Keratinocyte (primary cell): ENCODE measurements at regions not wholly inside any gene's neighbourhood (a gene's known extent, or its start where the extent isn't known, plus 50 kb on each side); places are given as distances from the start of the nearest gene placed in this dataset.

ENCODE experiments used
- DNase-seq: peaks from one replicate; pipeline ENCODE4 v3.0.0-alpha.2; 2011; ENCODE audit warnings: low read depth, missing footprints, low spot score
- FAIRE-seq: peaks from 2 replicates; lab custom pipeline; 2011; peaks lifted over from hg19 to GRCh38; lab: Jason Lieb, UNC
- H2AFZ ChIP-seq: 2 replicates; pipeline ENCODE4 v1.6.0; 2012; ENCODE audit warnings: low read length, control low read depth, inconsistent platforms; ENCODE audit not compliant: control insufficient read depth
- H3K27ac ChIP-seq: 2 replicates; pipeline ENCODE4 v1.5.1; 2011; ENCODE audit warnings: low read length; ENCODE audit not compliant: control insufficient read depth, insufficient read depth
- H3K27me3 ChIP-seq: 3 replicates; pipeline ENCODE4 v1.6.0; 2011; ENCODE audit warnings: low read length; ENCODE audit not compliant: control insufficient read depth, insufficient read depth; ENCODE audit errors: extremely low read depth
- H3K36me3 ChIP-seq, 2 experiments: 2 replicates in 1 of 2; 3 replicates in 1 of 2; pipeline ENCODE4 v1.5.1; 2011; ENCODE audit warnings: low read length in 2 of 2, mild to moderate bottlenecking in 1 of 2; ENCODE audit not compliant: control insufficient read depth in 2 of 2, insufficient read depth in 2 of 2; ENCODE audit errors: extremely low read depth in 1 of 2
- H3K4me1 ChIP-seq: 3 replicates; pipeline ENCODE4 v1.5.1; 2011; ENCODE audit warnings: low read length; ENCODE audit not compliant: control insufficient read depth, insufficient read depth; ENCODE audit errors: extremely low read depth
- H3K4me2 ChIP-seq: 3 replicates; pipeline ENCODE4 v1.6.0; 2011; ENCODE audit warnings: low read depth, low read length; ENCODE audit not compliant: control insufficient read depth, insufficient read depth; ENCODE audit errors: extremely low read depth
- H3K4me3 ChIP-seq, 3 experiments: fragments of 200-600 bp in 1 of 3; sonication (generic) in 1 of 3; 2 replicates in 2 of 3; 3 replicates in 1 of 3; pipeline ENCODE4 v1.5.1; 2011 to 2016; ENCODE audit warnings: low read length in 3 of 3, mild to moderate bottlenecking in 3 of 3, control low read depth in 2 of 3, inconsistent platforms in 1 of 3, low read depth in 1 of 3, mixed read lengths in 1 of 3, mixed run types in 1 of 3, moderate library complexity in 1 of 3; ENCODE audit not compliant: control insufficient read depth in 2 of 3, insufficient read depth in 2 of 3; ENCODE audit errors: extremely low read depth in 1 of 3
- H3K79me2 ChIP-seq: 2 replicates; pipeline ENCODE4 v1.6.0; 2012; ENCODE audit warnings: low read length; ENCODE audit not compliant: control insufficient read depth, insufficient read depth
- H3K9ac ChIP-seq: 3 replicates; pipeline ENCODE4 v1.6.0; 2011; ENCODE audit warnings: low read length; ENCODE audit not compliant: control insufficient read depth, insufficient read depth; ENCODE audit errors: extremely low read depth
- H3K9me1 ChIP-seq: 3 replicates; pipeline ENCODE4 v1.6.0; 2011; ENCODE audit warnings: low read length; ENCODE audit not compliant: control insufficient read depth, insufficient read depth; ENCODE audit errors: extremely low read depth
- H3K9me3 ChIP-seq: 2 replicates; pipeline ENCODE4 v1.5.1; 2012; ENCODE audit warnings: low read depth, low read length; ENCODE audit not compliant: control insufficient read depth
- H4K20me1 ChIP-seq: 3 replicates; pipeline ENCODE4 v1.6.0; 2011; ENCODE audit warnings: low read length; ENCODE audit not compliant: control insufficient read depth, insufficient read depth; ENCODE audit errors: extremely low read depth
- CTCF ChIP-seq, 3 experiments: IDR thresholded peaks in 1 of 3; conservative IDR thresholded peaks in 1 of 3; optimal IDR thresholded peaks in 1 of 3; 2 replicates in 2 of 3; 3 replicates in 1 of 3; pipeline versions ENCODE3 to v1.5.1; 2011; ENCODE audit warnings: low read length in 3 of 3, mild to moderate bottlenecking in 3 of 3, moderate library complexity in 2 of 3, control low read depth in 1 of 3, inconsistent platforms in 1 of 3; ENCODE audit not compliant: insufficient read depth in 2 of 3; ENCODE audit errors: extremely low read depth in 1 of 3
- EZH2 ChIP-seq: IDR thresholded peaks from one replicate; pipeline ENCODE4 v1.6.1; 2012; ENCODE audit warnings: inconsistent platforms, mild to moderate bottlenecking, low read length, moderate library complexity
- dilution Hi-C: fragments of 300-500 bp; cut with MboI; formaldehyde crosslinking; loops from one replicate; pipeline ENCODE4 v1.7.0; 2020; ENCODE audit warnings: low sequenced_read_pairs; ENCODE audit not compliant: extremely low pct_ligation_motif_present

DNA sequence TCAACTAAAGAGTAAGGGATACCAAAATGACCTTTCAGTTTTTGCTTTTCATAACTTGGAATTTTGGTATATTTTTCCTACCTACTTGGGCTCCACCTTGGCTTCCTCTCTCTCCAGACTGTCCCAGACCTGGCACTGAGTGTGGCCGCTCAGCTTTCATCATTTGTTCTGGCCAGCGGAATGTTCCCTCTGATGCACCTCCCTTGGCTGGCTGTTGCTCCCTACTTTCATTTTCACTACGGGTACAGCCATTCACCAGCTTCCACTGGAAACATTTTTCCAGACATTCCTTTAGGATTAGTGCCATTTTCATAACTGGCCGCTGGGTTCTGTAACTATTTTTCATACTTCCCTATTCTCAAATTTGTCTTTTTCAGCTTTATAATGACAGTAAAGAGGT, 487.4 kb downstream of the TENT5A start:
- Histone ChIP-seq H3K9me1 (no peaks in the 10 kb centered on the region), H3K27ac (no peak overlapping the region), H3K36me3 (no peaks in the 10 kb centered on the region), H4K20me1 (no peaks in the 10 kb centered on the region), H3K27me3 (no peaks in the 10 kb centered on the region), H2AFZ (no peak overlapping the region), H3K4me2 (no peak overlapping the region), H3K9ac (no peak overlapping the region), H3K4me3 (no peak overlapping the region), H3K4me1 (no peaks in the 10 kb centered on the region), H3K79me2 (no peaks in the 10 kb centered on the region), H3K9me3 (no peaks in the 10 kb centered on the region)
- DNase-seq (no peak), FAIRE-seq (no peak)
- dilution Hi-C loops, result no loop called here
- TF ChIP-seq CTCF (optimal IDR thresholded peaks at IDR 0.05 in 1 of 3, IDR thresholded peaks at IDR 0.05 in 1 of 3, conservative IDR thresholded peaks at IDR 0.05 in 1 of 3; ENCODE audit: extremely low read depth in 1 of 3, insufficient read depth in 2 of 3, low read length in 3 of 3) (no peak), EZH2 (no peak)

- H3K9ac ChIP-seq, result no peak overlapping the region
These were observed 488.8 kb downstream of the TENT5A start for GRCh38 chr6:81263531-81264168.

More at GRCh38 chr6:81263531-81264168, 488.8 kb downstream of the TENT5A start:
- DNase-seq (no peak), FAIRE-seq (no peak)
- H4K20me1 ChIP-seq, result no peaks in the 10 kb centered on the region
- H3K4me2 ChIP-seq, result no peak overlapping the region
- TF ChIP-seq EZH2, result no peak
- no peak for TF ChIP-seq CTCF (optimal IDR thresholded peaks at IDR 0.05 in 1 of 3, IDR thresholded peaks at IDR 0.05 in 1 of 3, conservative IDR thresholded peaks at IDR 0.05 in 1 of 3; ENCODE audit: extremely low read depth in 1 of 3, insufficient read depth in 2 of 3, low read length in 3 of 3)
- no peaks in the 10 kb centered on the region for H3K9me3 ChIP-seq
- dilution Hi-C loops, result no loop called here
- H3K27me3 ChIP-seq, result no peaks in the 10 kb centered on the region
- no peaks in the 10 kb centered on the region for H3K9me1 ChIP-seq
- H3K36me3 ChIP-seq, result no peaks in the 10 kb centered on the region
- no peaks in the 10 kb centered on the region for H3K4me1 ChIP-seq
- H3K79me2 ChIP-seq, result no peaks in the 10 kb centered on the region
- H2AFZ ChIP-seq, result no peak overlapping the region
- H3K4me3 ChIP-seq, result no peak overlapping the region
- no peak overlapping the region for H3K27ac ChIP-seq
